ENCODE measurements at regions not wholly inside any gene's neighbourhood (a gene's known extent, or its start where the extent isn't known, plus 50 kb on each side); places are given as distances from the start of the nearest gene placed in this dataset.
A peak's percentile ranks its signal among the peaks of the same experiment; 100 is the strongest.
"Not testable (repeated sequence)": the region's sequence is repeated elsewhere in the genome, so short reads cannot be mapped to it uniquely, and the experiment has no call there.

- CTCF ChIA-PET: no interaction called here
- no TSS peak for BruUV-seq (replicated peaks)
Observed at GRCh38 chr17:72191921-72192799, 71.3 kb downstream of the SOX9 start.

GRCh38 chr17:72192800-72193192 is 72.0 kb downstream of the SOX9 start:
- no peak overlapping the region for H3K4me3 Mint-ChIP-seq (ENCODE audit: unreplicated experiment)
- peaks cover 7% of the 10 kb centered on the region for H3K4me1 Mint-ChIP-seq (ENCODE audit: insufficient read depth, unreplicated experiment)
- H3K9me3 Mint-ChIP-seq (ENCODE audit: unreplicated experiment): peaks cover 16% of the 10 kb centered on the region
- H3K27me3 Mint-ChIP-seq (ENCODE audit: insufficient read depth, unreplicated experiment): no peaks in the 10 kb centered on the region
- BruUV-seq (replicated peaks): no TSS peak
- TF ChIP-seq CTCF (IDR thresholded peaks at IDR 0.05; ENCODE audit: unreplicated experiment): no peak
- CTCF ChIA-PET: no interaction called here
- intact Hi-C loops (cut with micrococcal nuclease): no loop called here
- H3K36me3 Mint-ChIP-seq (ENCODE audit: insufficient read depth, unreplicated experiment): no peaks in the 10 kb centered on the region
- no peak for DNase-seq (ENCODE audit: unreplicated experiment)
- POLR2A ChIA-PET: interaction anchor here (0.6 kb wide), 1 partner anchor 1503 kb away, joined by 4 read pairs; no protein-coding TSS in a partner anchor
- no peak overlapping the region for H3K27ac Mint-ChIP-seq (ENCODE audit: low read depth, unreplicated experiment)

More at GRCh38 chr17:72191921-72192799, 71.3 kb downstream of the SOX9 start:
- no peak overlapping the region for H3K27ac Mint-ChIP-seq (ENCODE audit: low read depth, unreplicated experiment)
- H3K36me3 Mint-ChIP-seq (ENCODE audit: insufficient read depth, unreplicated experiment): no peaks in the 10 kb centered on the region
- peak; percentile 4 for DNase-seq (ENCODE audit: unreplicated experiment)
- H3K4me1 Mint-ChIP-seq (ENCODE audit: insufficient read depth, unreplicated experiment): peaks cover 7% of the 10 kb centered on the region
- POLR2A ChIA-PET: interaction anchor here (0.6 kb wide), 1 partner anchor 1502 kb away, joined by 4 read pairs; no protein-coding TSS in a partner anchor
- H3K27me3 Mint-ChIP-seq (ENCODE audit: insufficient read depth, unreplicated experiment): no peaks in the 10 kb centered on the region
- peaks cover 14% of the 10 kb centered on the region for H3K9me3 Mint-ChIP-seq (ENCODE audit: unreplicated experiment)
- TF ChIP-seq CTCF (IDR thresholded peaks at IDR 0.05; ENCODE audit: unreplicated experiment): no peak
- intact Hi-C loops (cut with micrococcal nuclease): no loop called here
- H3K4me3 Mint-ChIP-seq (ENCODE audit: unreplicated experiment): no peak overlapping the region

GRCh38 chr17:72193391-72194106 is 72.7 kb downstream of the SOX9 start:
- no peaks in the 10 kb centered on the region for H3K27me3 Mint-ChIP-seq (ENCODE audit: insufficient read depth, unreplicated experiment)
- peaks cover 16% of the 10 kb centered on the region for H3K9me3 Mint-ChIP-seq (ENCODE audit: unreplicated experiment)
- H3K27ac Mint-ChIP-seq (ENCODE audit: low read depth, unreplicated experiment): no peak overlapping the region
- no peaks in the 10 kb centered on the region for H3K36me3 Mint-ChIP-seq (ENCODE audit: insufficient read depth, unreplicated experiment)
- TF ChIP-seq CTCF (IDR thresholded peaks at IDR 0.05; ENCODE audit: unreplicated experiment): no peak
- ChIA-PET CTCF (no interaction called here), POLR2A (no interaction called here)
- H3K4me3 Mint-ChIP-seq (ENCODE audit: unreplicated experiment): no peak overlapping the region
- intact Hi-C loops (cut with micrococcal nuclease): no loop called here
- peaks cover 7% of the 10 kb centered on the region for H3K4me1 Mint-ChIP-seq (ENCODE audit: insufficient read depth, unreplicated experiment)
- no peak for DNase-seq (ENCODE audit: unreplicated experiment)
- no TSS peak for BruUV-seq (replicated peaks)

GRCh38 chr17:72194107-72194440 is 73.3 kb downstream of the SOX9 start:
- peaks cover 16% of the 10 kb centered on the region for H3K9me3 Mint-ChIP-seq (ENCODE audit: unreplicated experiment)
- CTCF ChIA-PET; H3K27me3 Mint-ChIP-seq (ENCODE audit: insufficient read depth, unreplicated experiment); intact Hi-C loops (cut with micrococcal nuclease); POLR2A ChIA-PET; DNase-seq (ENCODE audit: unreplicated experiment); BruUV-seq (replicated peaks); H3K36me3 Mint-ChIP-seq (ENCODE audit: insufficient read depth, unreplicated experiment); H3K4me1 Mint-ChIP-seq (ENCODE audit: insufficient read depth, unreplicated experiment); H3K27ac Mint-ChIP-seq (ENCODE audit: low read depth, unreplicated experiment); H3K4me3 Mint-ChIP-seq (ENCODE audit: unreplicated experiment): not testable (repeated sequence)
